Loucy (cell line): ENCODE measurements at regions not wholly inside any gene's neighbourhood (a gene's known extent, or its start where the extent isn't known, plus 50 kb on each side); places are given as distances from the start of the nearest gene placed in this dataset.

ENCODE experiments used
- H2AFZ ChIP-seq: fragments of 200-600 bp; sonication (generic); 2 replicates; pipeline ENCODE4 v1.6.0; 2016; ENCODE audit warnings: antibody characterized with exemption, mild to moderate bottlenecking, low read length, moderate library complexity
- H3F3A ChIP-seq: fragments of 200-600 bp; 2 replicates; pipeline ENCODE4 v1.6.0; 2016; ENCODE audit warnings: antibody characterized with exemption, low read depth, mild to moderate bottlenecking
- H3K27me3 ChIP-seq: fragments of 200-600 bp; sonication (generic); 2 replicates; pipeline ENCODE4 v1.6.1; 2014; ENCODE audit warnings: low read length, mild to moderate bottlenecking; ENCODE audit not compliant: insufficient read depth, poor library complexity, severe bottlenecking
- H3K36me3 ChIP-seq: fragments of 200-600 bp; sonication (generic); 2 replicates; pipeline ENCODE4 v1.6.1; 2016; ENCODE audit warnings: low read length; ENCODE audit not compliant: insufficient read depth
- H3K4me1 ChIP-seq: fragments of 200-600 bp; sonication (generic); 2 replicates; pipeline ENCODE4 v1.5.1; 2014; ENCODE audit warnings: low read length, mild to moderate bottlenecking; ENCODE audit not compliant: insufficient read depth, poor library complexity, severe bottlenecking
- H3K4me2 ChIP-seq: fragments of 200-600 bp; sonication (generic); 2 replicates; pipeline ENCODE4 v1.6.0; 2014; ENCODE audit warnings: antibody characterized with exemption, low read length, low read depth, mild to moderate bottlenecking; ENCODE audit not compliant: poor library complexity, severe bottlenecking
- H3K4me3 ChIP-seq: fragments of 200-600 bp; sonication (generic); 2 replicates; pipeline ENCODE4 v1.5.1; 2014; ENCODE audit warnings: low read length, mild to moderate bottlenecking, mixed read lengths; ENCODE audit not compliant: poor library complexity, severe bottlenecking
- H3K79me2 ChIP-seq: fragments of 200-600 bp; sonication (generic); 2 replicates; pipeline ENCODE4 v1.6.1; 2014; ENCODE audit warnings: low read length; ENCODE audit not compliant: insufficient read depth
- H3K9ac ChIP-seq: fragments of 200-600 bp; sonication (generic); 2 replicates; pipeline ENCODE4 v1.6.0; 2014; ENCODE audit warnings: mild to moderate bottlenecking, low read depth, low read length, moderate library complexity; ENCODE audit not compliant: poor library complexity, severe bottlenecking
- H3K9me2 ChIP-seq: fragments of 200-600 bp; sonication (generic); replicated peaks from 2 replicates; pipeline ENCODE4 v1.6.1; 2016; ENCODE audit warnings: low read depth, low read length, mixed read lengths
- H3K9me3 ChIP-seq: fragments of 200-600 bp; sonication (generic); 2 replicates; pipeline ENCODE4 v1.6.1; 2014; ENCODE audit warnings: mild to moderate bottlenecking, antibody characterized with exemption, low read length, low read depth; ENCODE audit not compliant: insufficient read depth
- H4K20me1 ChIP-seq: fragments of 200-600 bp; sonication (generic); 2 replicates; pipeline ENCODE4 v1.6.0; 2014; ENCODE audit warnings: antibody characterized with exemption, low read length, mild to moderate bottlenecking; ENCODE audit not compliant: insufficient read depth, poor library complexity, severe bottlenecking
- CTCF ChIP-seq: fragments of 200-600 bp; sonication (generic); conservative IDR thresholded peaks from 2 replicates; pipeline ENCODE4 v1.5.1; 2014; ENCODE audit warnings: mild to moderate bottlenecking, antibody characterized with exemption, low read length
- EZH2phosphoT487 ChIP-seq: fragments of 200-600 bp; IDR thresholded peaks from 2 replicates; pipeline ENCODE4 v1.6.1; 2018; ENCODE audit warnings: antibody characterized with exemption, mild to moderate bottlenecking, moderate library complexity, borderline replicate concordance

- no peak overlapping the region for H2AFZ ChIP-seq
- no peaks in the 10 kb centered on the region for H3K9me2 ChIP-seq
- H3K9ac ChIP-seq: no peak overlapping the region
- no peaks in the 10 kb centered on the region for H3F3A ChIP-seq
- no peak overlapping the region for H3K4me3 ChIP-seq
- H3K9me3 ChIP-seq: no peaks in the 10 kb centered on the region
- no peaks in the 10 kb centered on the region for H3K36me3 ChIP-seq
- H3K27me3 ChIP-seq: no peaks in the 10 kb centered on the region
- H3K79me2 ChIP-seq: no peaks in the 10 kb centered on the region
- no peak for TF ChIP-seq CTCF
- H3K4me2 ChIP-seq: no peak overlapping the region
- H4K20me1 ChIP-seq: no peaks in the 10 kb centered on the region
- H3K4me1 ChIP-seq: no peaks in the 10 kb centered on the region
Measured at GRCh38 chr14:101219896-101220703, 316.6 kb upstream of the RTL1 start.

GRCh38 chr14:101220921-101221510 lies 317.5 kb upstream of the RTL1 start:
- H3K9ac ChIP-seq: no peak overlapping the region
- TF ChIP-seq EZH2phosphoT487 (no peak), CTCF (no peak)
- H3K4me1 ChIP-seq: no peaks in the 10 kb centered on the region
- no peaks in the 10 kb centered on the region for H3F3A ChIP-seq
- no peaks in the 10 kb centered on the region for H3K36me3 ChIP-seq
- H3K27me3 ChIP-seq: no peaks in the 10 kb centered on the region
- H3K4me2 ChIP-seq: no peak overlapping the region
- no peaks in the 10 kb centered on the region for H3K9me3 ChIP-seq
- no peaks in the 10 kb centered on the region for H3K9me2 ChIP-seq
- H4K20me1 ChIP-seq: no peaks in the 10 kb centered on the region
- no peaks in the 10 kb centered on the region for H3K79me2 ChIP-seq
- no peak overlapping the region for H2AFZ ChIP-seq
- H3K4me3 ChIP-seq: no peak overlapping the region

- H3K9ac ChIP-seq: no peak overlapping the region
- H3K4me2 ChIP-seq: no peak overlapping the region
- no peaks in the 10 kb centered on the region for H3K27me3 ChIP-seq
- no peaks in the 10 kb centered on the region for H3K9me3 ChIP-seq
- H3K9me2 ChIP-seq: no peaks in the 10 kb centered on the region
- H3K4me3 ChIP-seq: no peak overlapping the region
- TF ChIP-seq CTCF: no peak
- no peak for TF ChIP-seq EZH2phosphoT487
- no peaks in the 10 kb centered on the region for H3F3A ChIP-seq
- H3K79me2 ChIP-seq: no peaks in the 10 kb centered on the region
- H3K4me1 ChIP-seq: no peaks in the 10 kb centered on the region
- no peak overlapping the region for H2AFZ ChIP-seq
- no peaks in the 10 kb centered on the region for H4K20me1 ChIP-seq
- H3K36me3 ChIP-seq: no peaks in the 10 kb centered on the region
Measured at GRCh38 chr14:101221549-101222160, 318.1 kb upstream of the RTL1 start.
